Fibroblast of the aortic adventitia (primary cell): ENCODE measurements at regions not wholly inside any gene's neighbourhood (a gene's known extent, or its start where the extent isn't known, plus 50 kb on each side); places are given as distances from the start of the nearest gene placed in this dataset.

Experiments
- DNase-seq: peaks from one replicate; pipeline ENCODE4 v3.0.0-alpha.2; 2010; ENCODE audit warnings: low read depth
- H3K4me3 ChIP-seq: 2 replicates; pipeline ENCODE4 v1.5.1; 2011; ENCODE audit warnings: low read depth, mild to moderate bottlenecking, control low read depth, low read length, moderate library complexity
- TF ChIP-seq, protein P1 (sequence below): IDR thresholded peaks from 2 replicates; pipeline ENCODE4 v1.5.1; 2011; ENCODE audit warnings: mild to moderate bottlenecking, low read length, control low read depth, inconsistent platforms; ENCODE audit not compliant: insufficient read depth

DNA sequence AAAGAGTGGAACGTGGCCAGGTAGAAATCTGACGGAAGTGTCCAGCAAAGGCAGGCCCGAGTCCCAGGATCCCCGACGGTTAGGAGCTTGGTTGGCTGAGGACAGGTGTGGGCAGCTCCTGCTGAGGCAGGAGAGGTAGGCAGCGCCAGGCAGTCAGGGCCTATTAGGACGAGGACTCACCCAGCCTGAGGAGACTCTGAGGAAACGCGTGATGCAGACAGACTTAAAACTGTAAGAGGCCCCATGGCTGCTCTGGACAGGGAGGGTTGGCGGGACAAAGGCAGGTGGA is 255.7 kb upstream of the SFSWAP start:
- H3K4me3 ChIP-seq: no peak overlapping the region
- no peak for DNase-seq
- TF ChIP-seq, protein P1, sequence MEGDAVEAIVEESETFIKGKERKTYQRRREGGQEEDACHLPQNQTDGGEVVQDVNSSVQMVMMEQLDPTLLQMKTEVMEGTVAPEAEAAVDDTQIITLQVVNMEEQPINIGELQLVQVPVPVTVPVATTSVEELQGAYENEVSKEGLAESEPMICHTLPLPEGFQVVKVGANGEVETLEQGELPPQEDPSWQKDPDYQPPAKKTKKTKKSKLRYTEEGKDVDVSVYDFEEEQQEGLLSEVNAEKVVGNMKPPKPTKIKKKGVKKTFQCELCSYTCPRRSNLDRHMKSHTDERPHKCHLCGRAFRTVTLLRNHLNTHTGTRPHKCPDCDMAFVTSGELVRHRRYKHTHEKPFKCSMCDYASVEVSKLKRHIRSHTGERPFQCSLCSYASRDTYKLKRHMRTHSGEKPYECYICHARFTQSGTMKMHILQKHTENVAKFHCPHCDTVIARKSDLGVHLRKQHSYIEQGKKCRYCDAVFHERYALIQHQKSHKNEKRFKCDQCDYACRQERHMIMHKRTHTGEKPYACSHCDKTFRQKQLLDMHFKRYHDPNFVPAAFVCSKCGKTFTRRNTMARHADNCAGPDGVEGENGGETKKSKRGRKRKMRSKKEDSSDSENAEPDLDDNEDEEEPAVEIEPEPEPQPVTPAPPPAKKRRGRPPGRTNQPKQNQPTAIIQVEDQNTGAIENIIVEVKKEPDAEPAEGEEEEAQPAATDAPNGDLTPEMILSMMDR: no peak

DNA sequence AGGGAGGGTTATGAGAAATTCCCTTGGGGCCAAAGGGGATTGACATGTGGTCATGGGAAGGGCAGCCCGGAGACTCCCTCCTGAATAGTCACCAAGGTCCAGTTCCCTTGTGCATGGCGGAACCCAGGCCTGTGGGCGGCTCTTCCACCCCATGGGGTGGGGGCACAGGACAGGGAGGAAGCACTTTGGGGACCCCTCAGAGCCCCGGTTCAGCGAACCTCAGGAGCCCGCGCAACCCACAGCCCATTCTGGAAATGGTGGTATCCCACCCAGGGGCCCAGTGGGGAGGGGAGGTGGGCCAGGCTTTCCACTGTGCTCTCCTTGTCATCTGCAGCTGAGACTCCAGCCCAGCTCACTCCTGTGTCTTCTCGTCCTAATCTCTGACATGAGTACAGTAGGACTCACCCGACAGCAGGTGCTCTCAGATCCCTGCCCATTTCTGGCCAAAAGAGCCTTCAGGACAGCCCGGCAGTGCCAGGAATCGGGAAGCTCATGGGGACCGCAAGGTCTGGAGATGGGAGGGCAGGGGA is 255.2 kb upstream of the SFSWAP start:
- no peak for DNase-seq
- no peak overlapping the region for H3K4me3 ChIP-seq
- TF ChIP-seq, protein P1: no peak

DNA sequence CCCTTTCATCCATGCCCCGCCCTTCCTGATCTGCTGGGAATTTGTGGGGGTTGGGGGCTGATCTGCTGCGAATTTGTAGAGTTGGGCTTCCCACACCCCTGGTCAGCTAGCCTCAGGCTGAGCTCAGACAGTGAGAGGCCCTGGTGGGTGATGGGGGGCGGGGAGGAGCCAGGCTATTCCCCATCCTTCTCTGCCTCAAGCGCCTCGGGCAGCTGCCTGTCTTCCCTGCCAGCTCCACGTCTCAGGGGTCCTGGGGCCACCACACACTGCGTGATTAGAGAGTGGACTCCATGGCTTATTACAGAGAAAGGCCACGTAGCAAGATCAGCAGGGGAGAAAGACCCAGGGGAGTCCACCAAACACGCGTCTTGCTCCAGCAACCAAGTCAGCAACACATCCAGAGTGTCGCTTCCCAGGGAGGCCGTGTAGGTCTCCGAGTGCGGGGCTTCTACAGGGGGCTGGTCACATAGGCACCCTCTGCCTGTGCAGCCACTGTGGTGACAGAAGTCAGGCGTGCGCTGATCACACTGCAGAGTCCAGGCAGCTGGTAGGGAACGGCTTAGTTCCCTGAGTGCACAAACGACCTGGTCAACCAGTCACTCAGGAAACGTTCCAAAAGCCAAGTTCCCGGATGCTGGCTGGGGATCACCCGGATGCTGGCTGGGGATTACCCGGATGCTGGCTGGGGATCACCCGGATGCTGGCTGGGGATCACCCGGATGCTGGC is 254.4 kb upstream of the SFSWAP start:
- H3K4me3 ChIP-seq: no peak overlapping the region
- TF ChIP-seq, protein P1: no peak
- DNase-seq: no peak

DNA sequence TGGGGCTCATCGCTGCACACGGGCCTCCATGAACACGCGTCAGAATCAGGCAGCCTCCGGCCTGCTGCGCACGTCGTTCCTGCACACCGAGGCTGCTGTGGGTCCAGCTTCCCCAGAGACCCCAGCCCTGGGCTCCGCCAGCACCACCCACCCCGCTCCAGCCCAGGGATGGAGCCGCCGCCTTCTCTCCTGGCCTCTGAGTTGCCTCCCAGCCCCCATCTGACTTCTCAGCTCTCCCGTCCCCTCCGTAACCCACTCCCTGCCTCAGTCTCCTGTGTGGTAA is 253.9 kb upstream of the SFSWAP start:
- no peak for DNase-seq
- no peak overlapping the region for H3K4me3 ChIP-seq
- TF ChIP-seq, protein P1: no peak

DNA sequence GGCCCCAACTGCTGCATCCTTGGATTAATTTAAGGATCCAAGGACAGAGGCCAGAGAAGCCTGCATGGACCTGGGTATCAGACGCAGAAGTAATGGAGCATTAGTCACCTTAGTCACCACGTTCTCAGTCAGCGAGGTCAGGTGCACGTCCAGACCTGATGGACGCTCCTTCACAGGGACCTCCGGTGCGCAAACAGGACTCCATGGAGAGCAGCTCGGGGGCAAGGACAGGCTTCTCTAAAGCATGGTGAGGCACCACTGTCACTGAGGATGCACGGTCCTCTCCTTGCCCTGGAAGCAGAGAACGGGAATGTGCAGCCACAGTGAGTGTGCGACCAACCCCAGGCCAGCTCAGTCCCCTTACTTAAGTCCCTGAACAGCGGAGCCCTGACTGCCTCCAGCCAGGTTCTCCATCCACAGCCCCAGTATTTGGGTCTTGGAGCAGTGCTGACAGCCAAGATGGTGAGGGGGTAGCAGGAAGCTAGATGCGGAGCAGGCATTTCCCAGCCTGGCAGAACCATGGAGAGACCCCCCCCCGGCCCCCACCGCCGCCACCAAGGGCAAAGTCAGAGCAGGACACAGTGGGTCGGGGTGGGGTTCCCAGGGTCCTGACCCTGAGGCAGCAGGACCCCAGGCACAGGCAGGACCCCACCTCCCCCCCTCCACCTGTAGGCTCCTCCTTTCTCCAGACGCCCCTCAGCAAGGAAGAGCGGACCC is 253.4 kb upstream of the SFSWAP start:
- no peak for DNase-seq
- TF ChIP-seq, protein P1: no peak
- H3K4me3 ChIP-seq: no peak overlapping the region

DNA sequence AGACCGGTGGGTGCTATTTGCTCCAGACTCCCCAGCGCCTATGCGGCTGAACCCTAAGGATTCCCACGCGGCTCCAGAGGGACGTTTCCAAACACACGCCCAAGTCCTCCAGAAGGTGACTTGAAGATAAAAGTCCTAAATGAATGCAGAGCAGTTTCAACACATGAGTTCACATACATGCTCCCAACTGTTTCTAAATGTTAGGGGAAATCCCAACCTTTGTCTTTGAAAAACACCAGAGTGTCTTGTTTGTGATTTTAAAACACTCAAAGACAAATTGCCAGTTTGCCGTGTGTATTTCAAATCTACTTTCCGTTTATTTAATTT is 252.9 kb upstream of the SFSWAP start:
- TF ChIP-seq, protein P1: no peak
- DNase-seq: no peak
- no peak overlapping the region for H3K4me3 ChIP-seq
